SU-DHL-6 (cell line): ENCODE measurements at regions not wholly inside any gene's neighbourhood (a gene's known extent, or its start where the extent isn't known, plus 50 kb on each side); places are given as distances from the start of the nearest gene placed in this dataset.
"Not testable (repeated sequence)": the region's sequence is repeated elsewhere in the genome, so short reads cannot be mapped to it uniquely, and the experiment has no call there.

ENCODE experiments used
- H2AFZ ChIP-seq: fragments of 200-600 bp; sonication (generic); 2 replicates; pipeline ENCODE4 v1.6.1; 2014; ENCODE audit warnings: low read depth, mild to moderate bottlenecking, moderate library complexity, mixed read lengths, antibody characterized with exemption, low read length; ENCODE audit not compliant: severe bottlenecking
- H3F3A ChIP-seq: fragments of 200-600 bp; shearing (Covaris generic); 2 replicates; pipeline ENCODE4 v1.6.0; 2016; ENCODE audit warnings: antibody characterized with exemption, mild to moderate bottlenecking; ENCODE audit not compliant: insufficient read depth
- H3K27ac ChIP-seq: fragments of 200-600 bp; sonication (generic); 2 replicates; pipeline ENCODE4 v1.5.1; 2016; ENCODE audit warnings: low read depth, mild to moderate bottlenecking, low read length, moderate library complexity, mixed read lengths
- H3K27me3 ChIP-seq: fragments of 200-600 bp; sonication (generic), shearing (Covaris generic); 2 replicates; pipeline ENCODE4 v1.6.0; 2014; ENCODE audit warnings: mild to moderate bottlenecking, low read length
- H3K36me3 ChIP-seq: fragments of 200-600 bp; sonication (generic); 2 replicates; pipeline ENCODE4 v1.6.1; 2014; ENCODE audit warnings: mild to moderate bottlenecking, low read length, mixed read lengths
- H3K4me2 ChIP-seq: fragments of 300-600, 200-600 bp; shearing (Covaris generic), sonication (generic); 2 replicates; pipeline ENCODE4 v1.6.0; 2014; ENCODE audit warnings: low read length, low read depth, mild to moderate bottlenecking; ENCODE audit not compliant: poor library complexity, severe bottlenecking
- H3K4me3 ChIP-seq: fragments of 200-600 bp; sonication (generic); 2 replicates; pipeline ENCODE4 v1.5.1; 2014; ENCODE audit warnings: antibody characterized with exemption, low read length, mild to moderate bottlenecking, mixed read lengths; ENCODE audit not compliant: insufficient read depth, poor library complexity, severe bottlenecking
- H3K79me2 ChIP-seq: fragments of 200-600 bp; sonication (generic); 2 replicates; pipeline ENCODE4 v1.6.1; 2014; ENCODE audit warnings: mild to moderate bottlenecking, low read length, moderate library complexity; ENCODE audit not compliant: insufficient read depth
- H3K9ac ChIP-seq: fragments of 200-600 bp; sonication (generic); 2 replicates; pipeline ENCODE4 v1.7.0; 2014; ENCODE audit warnings: mild to moderate bottlenecking, low read length
- H3K9me2 ChIP-seq: fragments of 200-600 bp; sonication (generic); replicated peaks from 2 replicates; pipeline ENCODE4 v1.6.1; 2014; ENCODE audit warnings: low read length; ENCODE audit not compliant: insufficient read depth
- H3K9me3 ChIP-seq: fragments of 200-600 bp; sonication (generic); 2 replicates; pipeline ENCODE4 v1.6.1; 2014; ENCODE audit warnings: low read length, mixed read lengths; ENCODE audit not compliant: insufficient read depth
- H4K20me1 ChIP-seq: fragments of 200-600 bp; sonication (generic); 2 replicates; pipeline ENCODE4 v1.6.1; 2014; ENCODE audit warnings: low read depth, mild to moderate bottlenecking, antibody characterized with exemption, low read length, moderate library complexity, mixed read lengths
- CTCF ChIP-seq: fragments of 200-600 bp; sonication (generic); IDR thresholded peaks from one replicate; pipeline ENCODE4 v1.5.1; 2017; ENCODE audit warnings: antibody characterized with exemption, mild to moderate bottlenecking, low read length, moderate library complexity; ENCODE audit not compliant: insufficient read depth, poor library complexity, severe bottlenecking
- EZH2phosphoT487 ChIP-seq: fragments of 200-600 bp; sonication (generic), shearing (Covaris generic); conservative IDR thresholded peaks from 2 replicates; pipeline ENCODE4 v1.6.1; 2018; ENCODE audit warnings: mild to moderate bottlenecking, antibody characterized with exemption, low read length, moderate library complexity, mixed read lengths

DNA sequence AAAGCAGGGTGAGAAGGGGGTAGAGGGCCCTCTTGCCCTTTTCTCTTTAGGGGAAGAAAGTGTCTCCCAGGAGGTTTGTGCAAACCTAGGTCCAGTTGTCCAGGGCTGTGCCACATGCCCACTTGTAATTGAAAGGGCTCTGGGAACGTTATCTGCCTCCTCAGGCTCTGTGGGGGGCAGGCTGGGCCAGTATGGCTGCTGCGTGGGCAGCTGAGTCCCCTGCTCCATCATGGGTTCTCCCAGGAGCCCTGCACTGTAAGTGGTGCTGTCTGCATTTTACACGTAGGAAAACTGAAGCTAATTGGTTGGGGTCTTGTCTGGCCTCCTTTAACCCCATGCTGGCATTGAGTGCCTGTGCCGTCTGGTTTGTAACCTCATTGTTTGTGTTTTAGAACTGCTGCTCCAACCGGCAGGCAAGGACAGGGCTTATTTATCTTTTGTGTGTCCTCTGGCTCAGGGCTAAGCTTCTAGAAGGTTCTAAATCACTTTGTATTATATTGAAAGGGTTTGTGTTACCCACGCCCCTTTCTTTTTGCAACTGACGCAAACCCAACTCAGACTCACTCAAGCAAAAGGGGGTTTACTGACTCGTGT is 117.7 kb upstream of the CIBAR2 start:
- Histone ChIP-seq H3K9me2 (no peaks in the 10 kb centered on the region), H2AFZ (no peak overlapping the region), H3K79me2 (no peaks in the 10 kb centered on the region), H3K27me3 (no peaks in the 10 kb centered on the region), H3K4me2 (no peak overlapping the region), H3K27ac (no peak overlapping the region), H3K36me3 (no peaks in the 10 kb centered on the region), H3K4me3 (no peak overlapping the region), H3F3A (no peaks in the 10 kb centered on the region), H3K9ac (no peak overlapping the region), H4K20me1 (no peaks in the 10 kb centered on the region), H3K9me3 (no peaks in the 10 kb centered on the region)
- TF ChIP-seq EZH2phosphoT487: no peak
- TF ChIP-seq CTCF: no peak

DNA sequence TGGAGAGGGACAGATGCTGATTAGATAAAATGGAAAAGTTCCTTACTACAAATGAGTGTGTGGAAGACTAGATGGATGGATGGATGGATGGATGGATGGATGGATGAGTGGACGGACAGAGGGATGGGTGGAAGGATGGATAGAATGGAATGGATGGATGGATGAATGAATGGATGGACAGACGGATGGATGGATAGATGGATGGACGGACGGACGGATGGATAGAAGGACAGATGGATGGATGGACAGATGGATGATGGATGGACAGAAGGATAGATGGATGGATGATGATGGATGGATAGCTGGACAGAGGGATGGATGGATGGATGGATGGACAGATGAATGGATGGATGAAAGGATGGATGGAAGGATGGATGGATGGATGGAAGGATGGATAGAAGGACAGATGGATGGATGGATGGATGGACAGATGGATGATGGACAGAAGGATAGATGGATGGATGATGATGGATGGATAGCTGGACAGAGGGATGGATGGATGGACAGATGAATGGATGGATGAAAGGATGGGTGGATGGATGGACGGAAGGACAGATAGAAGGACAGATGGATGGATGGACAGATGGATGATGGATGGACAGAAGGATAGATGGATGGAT is 118.6 kb upstream of the CIBAR2 start:
- H3K27me3 ChIP-seq, H3K27ac ChIP-seq, H3K79me2 ChIP-seq, H3F3A ChIP-seq, H3K4me3 ChIP-seq, H3K36me3 ChIP-seq, H3K9me2 ChIP-seq, H2AFZ ChIP-seq, H4K20me1 ChIP-seq, H3K4me2 ChIP-seq, H3K9me3 ChIP-seq, H3K9ac ChIP-seq: not testable (repeated sequence)

GRCh38 chr16:85231959-85232358 is 119.7 kb upstream of the CIBAR2 start:
- TF ChIP-seq CTCF: no peak
- no peak for TF ChIP-seq EZH2phosphoT487
- Histone ChIP-seq H3K79me2 (no peaks in the 10 kb centered on the region), H3K9me2 (no peaks in the 10 kb centered on the region), H3K36me3 (no peaks in the 10 kb centered on the region), H3K27ac (no peak overlapping the region), H3F3A (no peaks in the 10 kb centered on the region), H3K9ac (no peak overlapping the region), H3K9me3 (no peaks in the 10 kb centered on the region), H2AFZ (no peak overlapping the region), H4K20me1 (no peaks in the 10 kb centered on the region), H3K4me3 (no peak overlapping the region), H3K27me3 (no peaks in the 10 kb centered on the region), H3K4me2 (no peak overlapping the region)

DNA sequence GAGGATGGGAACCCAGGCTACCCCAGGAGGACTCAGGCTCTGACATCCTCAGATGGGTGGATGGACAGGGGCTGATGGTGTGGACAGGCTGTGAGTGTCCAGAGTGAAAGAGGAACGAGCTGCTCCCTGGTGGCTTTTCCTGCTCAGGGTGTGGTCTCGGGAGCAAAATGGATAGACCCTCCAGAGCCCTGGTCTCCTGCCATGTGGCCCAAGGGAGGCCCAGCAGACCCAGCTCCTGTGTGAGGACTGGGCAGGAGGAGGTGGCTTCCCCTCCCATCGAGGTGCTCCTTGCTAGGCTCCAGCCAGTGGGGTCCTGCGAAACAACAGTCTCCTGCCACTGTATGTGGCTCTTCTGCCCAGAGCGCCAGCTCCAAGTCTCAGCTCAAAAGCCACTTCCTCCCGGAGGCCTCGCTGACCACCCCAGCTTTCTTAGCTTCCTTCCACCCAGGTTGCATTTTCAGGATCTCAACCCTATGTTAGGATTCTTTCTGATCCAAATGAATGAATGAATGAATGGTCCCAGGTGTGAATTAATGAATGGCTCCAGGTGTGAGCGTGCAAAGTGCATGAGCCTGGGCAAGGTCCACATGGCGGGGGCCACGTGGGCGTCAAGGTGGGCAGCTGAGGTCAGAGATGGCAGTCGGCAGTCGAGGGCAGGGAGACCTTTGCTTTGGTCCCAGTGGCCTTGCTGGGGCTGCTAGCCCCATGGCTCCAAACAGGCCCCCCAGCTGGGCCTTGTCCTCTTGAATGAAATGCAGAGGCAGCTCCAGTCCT is 120.3 kb upstream of the CIBAR2 start:
- no peaks in the 10 kb centered on the region for H3F3A ChIP-seq
- no peak overlapping the region for H3K4me3 ChIP-seq
- no peaks in the 10 kb centered on the region for H3K9me2 ChIP-seq
- no peak overlapping the region for H2AFZ ChIP-seq
- H3K27ac ChIP-seq: no peak overlapping the region
- no peaks in the 10 kb centered on the region for H3K9me3 ChIP-seq
- H3K36me3 ChIP-seq: no peaks in the 10 kb centered on the region
- no peak overlapping the region for H3K4me2 ChIP-seq
- no peaks in the 10 kb centered on the region for H3K79me2 ChIP-seq
- H3K27me3 ChIP-seq: no peaks in the 10 kb centered on the region
- TF ChIP-seq CTCF (no peak), EZH2phosphoT487 (no peak)
- no peak overlapping the region for H3K9ac ChIP-seq
- H4K20me1 ChIP-seq: no peaks in the 10 kb centered on the region
